Head of caudate nucleus (tissue), 42 donors: ENCODE measurements at regions not wholly inside any gene's neighbourhood (a gene's known extent, or its start where the extent isn't known, plus 50 kb on each side); places are given as distances from the start of the nearest gene placed in this dataset.

Source experiments
- DNase-seq, 42 donors: peaks; one replicate each; pipeline versions ENCODE4 v3.0.0 to v3.0.0-alpha.2; 2020 to 2021; ENCODE audit warnings: mixed read lengths in 7 of 42
- intact Hi-C: fragments of 100-400 bp; cut with DNase I; formaldehyde crosslinking; loops from one replicate; pipeline ENCODE4 v1.15.0; 2022

GRCh38 chr2:104344306-104344705 lies 509.6 kb upstream of the POU3F3 start:
- intact Hi-C loops: no loop called here
- no peak for DNase-seq

- intact Hi-C loops: no loop called here
- DNase-seq: no peak
These were observed 508.9 kb upstream of the POU3F3 start for GRCh38 chr2:104344985-104345384.

GRCh38 chr2:104358122-104358521 lies 495.8 kb upstream of the POU3F3 start:
- DNase-seq: no peak
- intact Hi-C loops: no loop called here

GRCh38 chr2:104361414-104361813 lies 492.5 kb upstream of the POU3F3 start:
- intact Hi-C loops: no loop called here
- DNase-seq: no peak

GRCh38 chr2:104368089-104368488 lies 485.8 kb upstream of the POU3F3 start:
- intact Hi-C loops: no loop called here
- DNase-seq: peak in 26 of 42 donors; percentile 3 to 75 (median 28)

- DNase-seq: no peak
- intact Hi-C loops: no loop called here
These were observed 482.7 kb upstream of the POU3F3 start for GRCh38 chr2:104371087-104371781.

- intact Hi-C loops: no loop called here
- DNase-seq: no peak
These were observed 478.7 kb upstream of the POU3F3 start for GRCh38 chr2:104375206-104375605.

- intact Hi-C loops: no loop called here
- DNase-seq: peak in 40 of 42 donors; percentile 14 to 91 (median 71)
These were observed 475.0 kb upstream of the POU3F3 start for GRCh38 chr2:104378853-104379374.

GRCh38 chr2:104384961-104385360 lies 469.0 kb upstream of the POU3F3 start:
- DNase-seq: no peak
- intact Hi-C loops: no loop called here

- intact Hi-C loops: no loop called here
- DNase-seq: no peak
These were observed 468.2 kb upstream of the POU3F3 start for GRCh38 chr2:104385743-104386142.

- DNase-seq: no peak
- intact Hi-C loops: no loop called here
These were observed 465.6 kb upstream of the POU3F3 start for GRCh38 chr2:104388296-104388695.

GRCh38 chr2:104402825-104403224 lies 451.1 kb upstream of the POU3F3 start:
- no peak for DNase-seq
- intact Hi-C loops: no loop called here

GRCh38 chr2:104404526-104404925 lies 449.4 kb upstream of the POU3F3 start:
- intact Hi-C loops: no loop called here
- no peak for DNase-seq

GRCh38 chr2:104405623-104406022 lies 448.3 kb upstream of the POU3F3 start:
- peak in 18 of 42 donors; percentile 16 to 66 (median 36) for DNase-seq
- intact Hi-C loops: no loop called here

- DNase-seq: peak in 39 of 42 donors; percentile 13 to 82 (median 47)
- intact Hi-C loops: no loop called here
These were observed 447.6 kb upstream of the POU3F3 start for GRCh38 chr2:104406261-104406726.

GRCh38 chr2:104407641-104408040 lies 446.3 kb upstream of the POU3F3 start:
- intact Hi-C loops: no loop called here
- DNase-seq: no peak

GRCh38 chr2:104408266-104408665 lies 445.6 kb upstream of the POU3F3 start:
- intact Hi-C loops: no loop called here
- peak in 12 of 42 donors; percentile 12 to 64 (median 34) for DNase-seq

- intact Hi-C loops: no loop called here
- no peak for DNase-seq
These were observed 443.8 kb upstream of the POU3F3 start for GRCh38 chr2:104410136-104410535.

GRCh38 chr2:104412384-104412783 lies 441.5 kb upstream of the POU3F3 start:
- intact Hi-C loops: no loop called here
- peak in 41 of 42 donors; percentile 11 to 90 (median 70) for DNase-seq

- no peak for DNase-seq
- intact Hi-C loops: no loop called here
These were observed 440.0 kb upstream of the POU3F3 start for GRCh38 chr2:104413890-104414289.

- no peak for DNase-seq
- intact Hi-C loops: no loop called here
These were observed 438.6 kb upstream of the POU3F3 start for GRCh38 chr2:104415284-104415683.
